ENCODE measurements at regions not wholly inside any gene's neighbourhood (a gene's known extent, or its start where the extent isn't known, plus 50 kb on each side); places are given as distances from the start of the nearest gene placed in this dataset.

GRCh38 chr18:51647942-51648341 lies 450.5 kb upstream of the MEX3C start:
- TF ChIP-seq, protein P1, sequence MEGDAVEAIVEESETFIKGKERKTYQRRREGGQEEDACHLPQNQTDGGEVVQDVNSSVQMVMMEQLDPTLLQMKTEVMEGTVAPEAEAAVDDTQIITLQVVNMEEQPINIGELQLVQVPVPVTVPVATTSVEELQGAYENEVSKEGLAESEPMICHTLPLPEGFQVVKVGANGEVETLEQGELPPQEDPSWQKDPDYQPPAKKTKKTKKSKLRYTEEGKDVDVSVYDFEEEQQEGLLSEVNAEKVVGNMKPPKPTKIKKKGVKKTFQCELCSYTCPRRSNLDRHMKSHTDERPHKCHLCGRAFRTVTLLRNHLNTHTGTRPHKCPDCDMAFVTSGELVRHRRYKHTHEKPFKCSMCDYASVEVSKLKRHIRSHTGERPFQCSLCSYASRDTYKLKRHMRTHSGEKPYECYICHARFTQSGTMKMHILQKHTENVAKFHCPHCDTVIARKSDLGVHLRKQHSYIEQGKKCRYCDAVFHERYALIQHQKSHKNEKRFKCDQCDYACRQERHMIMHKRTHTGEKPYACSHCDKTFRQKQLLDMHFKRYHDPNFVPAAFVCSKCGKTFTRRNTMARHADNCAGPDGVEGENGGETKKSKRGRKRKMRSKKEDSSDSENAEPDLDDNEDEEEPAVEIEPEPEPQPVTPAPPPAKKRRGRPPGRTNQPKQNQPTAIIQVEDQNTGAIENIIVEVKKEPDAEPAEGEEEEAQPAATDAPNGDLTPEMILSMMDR (IDR thresholded peaks at IDR 0.05): no peak
- TF ChIP-seq POLR2A (IDR thresholded peaks at IDR 0.05): no peak

Data from uterus (tissue), 2 donors.